WTC11 (cell line): ENCODE measurements at regions not wholly inside any gene's neighbourhood (a gene's known extent, or its start where the extent isn't known, plus 50 kb on each side); places are given as distances from the start of the nearest gene placed in this dataset.

Experiments used
- CTCF ChIP-seq: fragments of 200-600 bp; IDR thresholded peaks from 2 replicates; pipeline ENCODE4 v1.8.0; 2022; ENCODE audit warnings: antibody characterized with exemption
- PRRX2 ChIP-seq: fragments of 250-450 bp; sonication (Bioruptor Pico); IDR thresholded peaks from 2 replicates; pipeline ENCODE4 v1.8.0; 2021; ENCODE audit warnings: mild to moderate bottlenecking
- TF ChIP-seq, protein P1 (sequence below): sonication (generic); formaldehyde crosslinking; conservative IDR thresholded peaks from 2 replicates; pipeline ENCODE4 v1.8.1; 2022; ENCODE audit warnings: mild to moderate bottlenecking, missing genetic modification reagents

DNA sequence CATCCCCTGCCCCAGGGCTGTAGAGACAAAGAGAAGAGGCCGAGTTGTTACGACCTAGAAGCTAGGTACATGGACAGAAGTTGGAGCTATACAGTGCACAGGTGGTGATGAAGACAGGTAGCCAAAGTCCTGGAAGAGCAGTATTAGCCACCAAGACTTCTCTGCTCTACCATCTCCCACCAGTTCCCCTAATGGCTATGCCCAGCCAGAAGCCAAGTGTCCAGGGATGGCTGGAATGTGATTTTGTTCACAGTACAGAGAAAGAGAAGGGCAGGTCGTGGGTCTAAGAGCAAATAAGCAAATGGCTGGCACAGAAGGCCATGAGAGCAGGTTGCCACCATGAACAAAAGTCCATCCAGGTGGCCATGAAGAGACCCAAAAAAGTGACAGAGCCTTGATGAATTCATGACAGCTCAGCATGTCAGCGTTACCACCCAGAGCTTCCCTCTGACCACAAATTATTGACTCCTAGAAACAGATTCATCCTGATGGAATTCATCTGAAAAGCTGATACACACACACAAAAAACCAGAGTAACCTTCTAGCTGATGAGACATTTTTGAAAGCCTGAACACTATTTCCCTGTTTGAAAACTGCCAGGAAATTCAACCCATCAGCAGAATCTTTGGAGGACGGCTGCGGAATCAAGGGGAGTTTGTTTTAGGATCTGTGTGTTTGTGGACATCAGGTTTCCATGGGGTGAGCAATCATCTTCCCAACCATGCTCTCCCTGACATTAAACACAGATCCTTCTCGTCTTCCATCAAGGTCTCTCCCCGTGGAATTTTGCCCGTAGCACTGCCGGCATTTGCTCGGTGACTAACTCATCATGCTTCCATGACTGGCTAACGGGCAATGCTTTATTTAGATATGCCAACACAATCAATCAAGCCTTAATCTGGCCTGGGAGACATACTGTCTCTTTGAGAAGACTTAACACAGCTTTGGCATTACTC is 906.7 kb upstream of the AUTS2 start:
- TF ChIP-seq CTCF (no peak), PRRX2 (no peak)
- TF ChIP-seq, protein P1, sequence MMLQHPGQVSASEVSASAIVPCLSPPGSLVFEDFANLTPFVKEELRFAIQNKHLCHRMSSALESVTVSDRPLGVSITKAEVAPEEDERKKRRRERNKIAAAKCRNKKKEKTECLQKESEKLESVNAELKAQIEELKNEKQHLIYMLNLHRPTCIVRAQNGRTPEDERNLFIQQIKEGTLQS: no peak
